IMR-90 (cell line): ENCODE measurements at regions not wholly inside any gene's neighbourhood (a gene's known extent, or its start where the extent isn't known, plus 50 kb on each side); places are given as distances from the start of the nearest gene placed in this dataset.

Experiments
- ATAC-seq: fragments of 200-7000 bp; cut with Tn5 transposase; 2 replicates; pipeline ENCODE4 v1.9.1; 2020; ENCODE audit warnings: low read depth, mild to moderate bottlenecking, moderate library complexity
- BruUV-seq: library from RNA; stranded (reverse); fragments of 400-500 nt; replicated peaks from 2 replicates; lab custom pipeline; 2021; lab: Mats Ljungman, UMichigan
- CTCF ChIA-PET: fragments of 300-600 bp; formaldehyde crosslinking; extraction: SDS; loops from one replicate; lab custom pipeline; 2021; ENCODE audit warnings: antibody characterized with exemption; lab: Yijun Ruan, JAX
- POLR2A ChIA-PET: fragments of 300-600 bp; sonication (Branson Sonifier 250); formaldehyde crosslinking; loops from one replicate; lab custom pipeline; 2022; ENCODE audit warnings: antibody characterized with exemption; ENCODE audit not compliant: unreplicated experiment; lab: Charles Lee
- DNase-seq: peaks from one replicate; pipeline ENCODE4 v3.0.0; 2013
- H2AFZ ChIP-seq: replicated peaks from 2 replicates; pipeline ENCODE3; 2013; ENCODE audit warnings: low read length, mild to moderate bottlenecking; ENCODE audit not compliant: poor library complexity
- H2AK5ac ChIP-seq: 2 replicates; pipeline ENCODE4 v1.6.1; 2013; ENCODE audit warnings: low read depth, low read length, inconsistent platforms
- H2AK9ac ChIP-seq: replicated peaks from 2 replicates; pipeline ENCODE3; 2013; ENCODE audit warnings: mild to moderate bottlenecking, low read depth, low read length, moderate library complexity; ENCODE audit not compliant: poor library complexity
- H2BK120ac ChIP-seq: 2 replicates; pipeline ENCODE4 v1.6.1; 2013; ENCODE audit warnings: low read depth, low read length, inconsistent platforms
- H2BK15ac ChIP-seq: 3 replicates; pipeline ENCODE4 v1.6.1; 2013; ENCODE audit warnings: low read depth, low read length, inconsistent platforms
- H2BK20ac ChIP-seq: 2 replicates; pipeline ENCODE4 v1.6.1; 2013; ENCODE audit warnings: low read depth, mild to moderate bottlenecking, inconsistent platforms, low read length, moderate library complexity
- H2BK5ac ChIP-seq: 2 replicates; pipeline ENCODE4 v1.6.1; 2013; ENCODE audit warnings: mild to moderate bottlenecking, low read depth, low read length, inconsistent platforms; ENCODE audit not compliant: poor library complexity, severe bottlenecking
- H3K14ac ChIP-seq: replicated peaks from 2 replicates; pipeline ENCODE4 v1.6.1; 2013; ENCODE audit warnings: low read depth, low read length, inconsistent platforms
- H3K18ac ChIP-seq: 2 replicates; pipeline ENCODE4 v1.6.1; 2013; ENCODE audit warnings: low read depth, low read length, control low read depth
- H3K23ac ChIP-seq: 2 replicates; pipeline ENCODE4 v1.6.1; 2013; ENCODE audit warnings: low read depth, low read length, inconsistent platforms
- H3K27ac ChIP-seq: 2 replicates; pipeline ENCODE4 v1.5.1; 2013; ENCODE audit warnings: mild to moderate bottlenecking, control low read depth, low read length; ENCODE audit not compliant: insufficient read depth
- H3K27me3 ChIP-seq: 2 replicates; pipeline ENCODE4 v1.6.1; 2013; ENCODE audit warnings: low read length; ENCODE audit not compliant: control insufficient read depth, insufficient read depth
- H3K36me3 ChIP-seq: 2 replicates; pipeline ENCODE4 v1.6.1; 2013; ENCODE audit warnings: low read length, mixed read lengths; ENCODE audit not compliant: control insufficient read depth, insufficient read depth
- H3K4ac ChIP-seq: 2 replicates; pipeline ENCODE4 v1.6.1; 2013; ENCODE audit warnings: low read depth, low read length, inconsistent platforms
- H3K4me1 ChIP-seq: 2 replicates; pipeline ENCODE4 v1.6.1; 2013; ENCODE audit warnings: low read length, mixed read lengths; ENCODE audit not compliant: control insufficient read depth, insufficient read depth
- H3K4me2 ChIP-seq: 2 replicates; pipeline ENCODE4 v1.6.1; 2013; ENCODE audit warnings: low read depth, mild to moderate bottlenecking, control low read depth, low read length, moderate library complexity
- H3K4me3 ChIP-seq: 2 replicates; pipeline ENCODE4 v1.5.1; 2013; ENCODE audit warnings: low read depth, mild to moderate bottlenecking, control low read depth, low read length, moderate library complexity; ENCODE audit not compliant: insufficient read depth
- H3K56ac ChIP-seq: 2 replicates; pipeline ENCODE4 v1.6.1; 2013; ENCODE audit warnings: low read length, inconsistent platforms; ENCODE audit not compliant: insufficient read depth; ENCODE audit errors: extremely low read depth
- H3K79me1 ChIP-seq, 2 experiments: 2 replicates each; pipeline ENCODE4 v1.6.1; 2013; ENCODE audit warnings: low read length in 2 of 2, inconsistent platforms in 1 of 2, low read depth in 1 of 2
- H3K9ac ChIP-seq: 2 replicates; pipeline ENCODE4 v1.6.1; 2013; ENCODE audit warnings: low read depth, low read length, control low read depth
- H3K9me1 ChIP-seq: 2 replicates; pipeline ENCODE4 v1.6.1; 2013; ENCODE audit warnings: low read length, inconsistent platforms; ENCODE audit not compliant: insufficient read depth
- H3K9me3 ChIP-seq: 2 replicates; pipeline ENCODE4 v1.6.1; 2013; ENCODE audit warnings: low read length; ENCODE audit not compliant: control insufficient read depth, insufficient read depth
- H4K20me1 ChIP-seq: 2 replicates; pipeline ENCODE4 v1.6.1; 2013; ENCODE audit warnings: low read length, inconsistent platforms; ENCODE audit not compliant: insufficient read depth
- H4K5ac ChIP-seq: 2 replicates; pipeline ENCODE4 v1.6.1; 2013; ENCODE audit warnings: mild to moderate bottlenecking, low read depth, low read length, control low read depth
- H4K8ac ChIP-seq, 2 experiments: 2 replicates each; pipeline ENCODE4 v1.6.1; 2013; ENCODE audit warnings: low read depth in 2 of 2, low read length in 2 of 2, control low read depth in 1 of 2, inconsistent platforms in 1 of 2
- H4K91ac ChIP-seq: 2 replicates; pipeline ENCODE4 v1.6.1; 2013; ENCODE audit warnings: low read depth, low read length, inconsistent platforms; ENCODE audit not compliant: insufficient read depth
- BHLHE40 ChIP-seq: fragments of 150-350 bp; IDR thresholded peaks from 2 replicates; pipeline ENCODE4 v1.6.1; 2016; ENCODE audit warnings: mild to moderate bottlenecking, low read depth, low read length
- CEBPB ChIP-seq: IDR thresholded peaks from 2 replicates; pipeline ENCODE4 v1.6.1; 2012; ENCODE audit warnings: low read depth, low read length, improper control_type of control experiment
- CHD1 ChIP-seq: IDR thresholded peaks from 2 replicates; pipeline ENCODE4 v1.6.1; 2012; ENCODE audit warnings: low read depth, low read length, improper control_type of control experiment
- FOS ChIP-seq: fragments of 150-350 bp; IDR thresholded peaks from 2 replicates; pipeline ENCODE4 v1.6.1; 2016; ENCODE audit warnings: low read depth, low read length
- MAFK ChIP-seq: IDR thresholded peaks from 2 replicates; pipeline ENCODE4 v1.6.1; 2012; ENCODE audit warnings: low read depth, low read length, improper control_type of control experiment
- MAZ ChIP-seq: IDR thresholded peaks from 2 replicates; pipeline ENCODE4 v1.6.1; 2012; ENCODE audit warnings: low read depth, mild to moderate bottlenecking, low read length, improper control_type of control experiment, moderate library complexity, borderline replicate concordance
- MXI1 ChIP-seq: IDR thresholded peaks from 2 replicates; pipeline ENCODE4 v1.6.1; 2012; ENCODE audit warnings: low read depth, mild to moderate bottlenecking, low read length, moderate library complexity, borderline replicate concordance
- NFE2L2 ChIP-seq: fragments of 150-350 bp; IDR thresholded peaks from 2 replicates; pipeline ENCODE4 v1.6.1; 2016; ENCODE audit warnings: low read depth, mild to moderate bottlenecking, low read length
- POLR2A ChIP-seq: IDR thresholded peaks from 2 replicates; pipeline ENCODE4 v1.6.1; 2012; ENCODE audit warnings: mild to moderate bottlenecking, low read depth, low read length
- RAD21 ChIP-seq: IDR thresholded peaks from 2 replicates; pipeline ENCODE4 v1.6.1; 2012; ENCODE audit warnings: low read length, improper control_type of control experiment
- RCOR1 ChIP-seq: IDR thresholded peaks from 2 replicates; pipeline ENCODE4 v1.6.1; 2012; ENCODE audit warnings: mild to moderate bottlenecking, low read length, improper control_type of control experiment; ENCODE audit not compliant: insufficient replicate concordance
- RFX5 ChIP-seq: IDR thresholded peaks from 2 replicates; pipeline ENCODE4 v1.8.0; 2012; ENCODE audit warnings: low read depth, mild to moderate bottlenecking, low read length, moderate library complexity
- SMC3 ChIP-seq: fragments of 150-350 bp; IDR thresholded peaks from 2 replicates; pipeline ENCODE4 v1.6.1; 2016; ENCODE audit warnings: low read depth, mild to moderate bottlenecking, antibody characterized with exemption, low read length, moderate library complexity
- WGBS, 2 experiments: methylation state at CpG; one replicate each; pipeline versions ENCODE4 v1.1.5 to v1.1.7; 2013; ENCODE audit warnings: missing lambda C conversion rate in 2 of 2; ENCODE audit not compliant: insufficient read length in 1 of 2; ENCODE audit errors: extremely low coverage in 2 of 2; 5-methylcytosine and 5-hydroxymethylcytosine counted together
- dilution Hi-C: fragments of 300-500 bp; cut with HindIII; formaldehyde crosslinking; loops from one replicate; pipeline ENCODE4 v1.14.3; 2018; ENCODE audit warnings: low sequenced_read_pairs; ENCODE audit not compliant: unreplicated experiment
- in situ Hi-C: fragments of 300-500 bp; cut with MboI; formaldehyde crosslinking; loops from 3 replicates; pipeline ENCODE4 v1.14.3; 2019; ENCODE audit warnings: low sequenced_read_pairs, inconsistent platforms, mixed read lengths
- intact Hi-C: fragments of 100-400 bp; cut with micrococcal nuclease; formaldehyde crosslinking; loops from 2 replicates; pipeline ENCODE4 v1.10.0; 2022
- TF ChIP-seq, protein P1 (sequence below): fragments of 150-350 bp; IDR thresholded peaks from 2 replicates; pipeline ENCODE4 v1.6.1; 2017; ENCODE audit warnings: mild to moderate bottlenecking, antibody characterized with exemption, low read length, low read depth
- TF ChIP-seq, protein P2 (sequence below): conservative IDR thresholded peaks from 2 replicates; pipeline ENCODE4 v1.5.1; 2012; ENCODE audit warnings: mild to moderate bottlenecking, low read depth, low read length, improper control_type of control experiment
- TF ChIP-seq, protein P3 (sequence below): fragments of 150-350 bp; IDR thresholded peaks from 2 replicates; pipeline ENCODE4 v1.6.1; 2016; ENCODE audit warnings: low read depth, mild to moderate bottlenecking, low read length, moderate library complexity, borderline replicate concordance

DNA sequence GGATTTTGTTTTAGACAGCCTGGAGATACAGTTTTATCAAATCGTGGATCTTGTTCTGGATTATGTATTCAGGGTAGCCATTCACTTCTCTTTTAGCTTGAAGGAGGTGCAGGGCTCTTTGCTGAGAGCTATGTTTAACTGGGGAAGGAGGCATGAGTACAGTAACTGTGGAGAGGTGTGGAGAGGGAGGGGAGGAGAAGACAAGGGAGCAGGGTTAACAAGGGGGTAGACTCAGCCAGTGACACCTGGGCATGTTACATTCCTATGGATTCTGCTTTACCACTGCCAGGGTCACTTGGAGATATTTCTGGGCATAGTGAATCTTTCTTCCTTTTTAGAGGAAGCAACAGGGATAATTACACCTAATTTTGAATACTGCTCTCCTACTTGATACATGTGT lies 536.0 kb downstream of the TMEM135 start:
- Histone ChIP-seq H4K91ac (no peak overlapping the region), H3K9ac (no peak overlapping the region), H3K56ac (no peak overlapping the region), H3K4me2 (no peak overlapping the region), H3K14ac (no peak overlapping the region), H3K36me3 (no peaks in the 10 kb centered on the region), H3K23ac (no peak overlapping the region), H2AK5ac (no peak overlapping the region), H3K18ac (no peak overlapping the region), H2BK120ac (no peak overlapping the region), H4K8ac (no peak overlapping the region), H3K4me3 (no peak overlapping the region), H4K20me1 (no peaks in the 10 kb centered on the region), H3K27ac (no peak overlapping the region), H2BK20ac (no peak overlapping the region), H2AK9ac (no peak overlapping the region), H3K4me1 (no peaks in the 10 kb centered on the region), H2AFZ (no peak overlapping the region), H3K4ac (no peak overlapping the region), H3K9me3 (no peaks in the 10 kb centered on the region), H4K5ac (no peak overlapping the region), H3K27me3 (no peaks in the 10 kb centered on the region), H3K9me1 (no peaks in the 10 kb centered on the region), H2BK15ac (no peak overlapping the region), H3K79me1 (no peaks in the 10 kb centered on the region), H2BK5ac (no peak overlapping the region)
- dilution Hi-C loops: no loop called here
- TF ChIP-seq, protein P1, sequence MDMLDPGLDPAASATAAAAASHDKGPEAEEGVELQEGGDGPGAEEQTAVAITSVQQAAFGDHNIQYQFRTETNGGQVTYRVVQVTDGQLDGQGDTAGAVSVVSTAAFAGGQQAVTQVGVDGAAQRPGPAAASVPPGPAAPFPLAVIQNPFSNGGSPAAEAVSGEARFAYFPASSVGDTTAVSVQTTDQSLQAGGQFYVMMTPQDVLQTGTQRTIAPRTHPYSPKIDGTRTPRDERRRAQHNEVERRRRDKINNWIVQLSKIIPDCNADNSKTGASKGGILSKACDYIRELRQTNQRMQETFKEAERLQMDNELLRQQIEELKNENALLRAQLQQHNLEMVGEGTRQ: no peak
- no peak for TF ChIP-seq CHD1
- no peak for TF ChIP-seq POLR2A
- no peak for TF ChIP-seq RAD21
- TF ChIP-seq BHLHE40: no peak
- TF ChIP-seq MAFK: no peak
- no peak for TF ChIP-seq MXI1
- no peak for TF ChIP-seq CEBPB
- no peak for TF ChIP-seq FOS
- no peak for TF ChIP-seq MAZ
- TF ChIP-seq RCOR1: no peak
- TF ChIP-seq SMC3: no peak
- TF ChIP-seq, protein P2, sequence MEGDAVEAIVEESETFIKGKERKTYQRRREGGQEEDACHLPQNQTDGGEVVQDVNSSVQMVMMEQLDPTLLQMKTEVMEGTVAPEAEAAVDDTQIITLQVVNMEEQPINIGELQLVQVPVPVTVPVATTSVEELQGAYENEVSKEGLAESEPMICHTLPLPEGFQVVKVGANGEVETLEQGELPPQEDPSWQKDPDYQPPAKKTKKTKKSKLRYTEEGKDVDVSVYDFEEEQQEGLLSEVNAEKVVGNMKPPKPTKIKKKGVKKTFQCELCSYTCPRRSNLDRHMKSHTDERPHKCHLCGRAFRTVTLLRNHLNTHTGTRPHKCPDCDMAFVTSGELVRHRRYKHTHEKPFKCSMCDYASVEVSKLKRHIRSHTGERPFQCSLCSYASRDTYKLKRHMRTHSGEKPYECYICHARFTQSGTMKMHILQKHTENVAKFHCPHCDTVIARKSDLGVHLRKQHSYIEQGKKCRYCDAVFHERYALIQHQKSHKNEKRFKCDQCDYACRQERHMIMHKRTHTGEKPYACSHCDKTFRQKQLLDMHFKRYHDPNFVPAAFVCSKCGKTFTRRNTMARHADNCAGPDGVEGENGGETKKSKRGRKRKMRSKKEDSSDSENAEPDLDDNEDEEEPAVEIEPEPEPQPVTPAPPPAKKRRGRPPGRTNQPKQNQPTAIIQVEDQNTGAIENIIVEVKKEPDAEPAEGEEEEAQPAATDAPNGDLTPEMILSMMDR: no peak
- TF ChIP-seq, protein P3, sequence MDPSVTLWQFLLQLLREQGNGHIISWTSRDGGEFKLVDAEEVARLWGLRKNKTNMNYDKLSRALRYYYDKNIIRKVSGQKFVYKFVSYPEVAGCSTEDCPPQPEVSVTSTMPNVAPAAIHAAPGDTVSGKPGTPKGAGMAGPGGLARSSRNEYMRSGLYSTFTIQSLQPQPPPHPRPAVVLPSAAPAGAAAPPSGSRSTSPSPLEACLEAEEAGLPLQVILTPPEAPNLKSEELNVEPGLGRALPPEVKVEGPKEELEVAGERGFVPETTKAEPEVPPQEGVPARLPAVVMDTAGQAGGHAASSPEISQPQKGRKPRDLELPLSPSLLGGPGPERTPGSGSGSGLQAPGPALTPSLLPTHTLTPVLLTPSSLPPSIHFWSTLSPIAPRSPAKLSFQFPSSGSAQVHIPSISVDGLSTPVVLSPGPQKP: no peak
- TF ChIP-seq NFE2L2: no peak
- no peak for TF ChIP-seq RFX5
- no CpG with 5 or more reads among the region's 1 CpG for WGBS, 2 experiments
- intact Hi-C loops: no loop called here
- ChIA-PET CTCF (no interaction called here), POLR2A (no interaction called here)
- BruUV-seq: no TSS peak
- DNase-seq (no peak), ATAC-seq (no peak)
- in situ Hi-C loops: no loop called here
